Loucy (cell line): ENCODE measurements at regions not wholly inside any gene's neighbourhood (a gene's known extent, or its start where the extent isn't known, plus 50 kb on each side); places are given as distances from the start of the nearest gene placed in this dataset.

ENCODE experiments used
- H2AFZ ChIP-seq: fragments of 200-600 bp; sonication (generic); 2 replicates; pipeline ENCODE4 v1.6.0; 2016; ENCODE audit warnings: antibody characterized with exemption, mild to moderate bottlenecking, low read length, moderate library complexity
- H3F3A ChIP-seq: fragments of 200-600 bp; 2 replicates; pipeline ENCODE4 v1.6.0; 2016; ENCODE audit warnings: antibody characterized with exemption, low read depth, mild to moderate bottlenecking
- H3K27me3 ChIP-seq: fragments of 200-600 bp; sonication (generic); 2 replicates; pipeline ENCODE4 v1.6.1; 2014; ENCODE audit warnings: low read length, mild to moderate bottlenecking; ENCODE audit not compliant: insufficient read depth, poor library complexity, severe bottlenecking
- H3K36me3 ChIP-seq: fragments of 200-600 bp; sonication (generic); 2 replicates; pipeline ENCODE4 v1.6.1; 2016; ENCODE audit warnings: low read length; ENCODE audit not compliant: insufficient read depth
- H3K4me1 ChIP-seq: fragments of 200-600 bp; sonication (generic); 2 replicates; pipeline ENCODE4 v1.5.1; 2014; ENCODE audit warnings: low read length, mild to moderate bottlenecking; ENCODE audit not compliant: insufficient read depth, poor library complexity, severe bottlenecking
- H3K4me2 ChIP-seq: fragments of 200-600 bp; sonication (generic); 2 replicates; pipeline ENCODE4 v1.6.0; 2014; ENCODE audit warnings: antibody characterized with exemption, low read length, low read depth, mild to moderate bottlenecking; ENCODE audit not compliant: poor library complexity, severe bottlenecking
- H3K4me3 ChIP-seq: fragments of 200-600 bp; sonication (generic); 2 replicates; pipeline ENCODE4 v1.5.1; 2014; ENCODE audit warnings: low read length, mild to moderate bottlenecking, mixed read lengths; ENCODE audit not compliant: poor library complexity, severe bottlenecking
- H3K79me2 ChIP-seq: fragments of 200-600 bp; sonication (generic); 2 replicates; pipeline ENCODE4 v1.6.1; 2014; ENCODE audit warnings: low read length; ENCODE audit not compliant: insufficient read depth
- H3K9ac ChIP-seq: fragments of 200-600 bp; sonication (generic); 2 replicates; pipeline ENCODE4 v1.6.0; 2014; ENCODE audit warnings: mild to moderate bottlenecking, low read depth, low read length, moderate library complexity; ENCODE audit not compliant: poor library complexity, severe bottlenecking
- H3K9me2 ChIP-seq: fragments of 200-600 bp; sonication (generic); replicated peaks from 2 replicates; pipeline ENCODE4 v1.6.1; 2016; ENCODE audit warnings: low read depth, low read length, mixed read lengths
- H3K9me3 ChIP-seq: fragments of 200-600 bp; sonication (generic); 2 replicates; pipeline ENCODE4 v1.6.1; 2014; ENCODE audit warnings: mild to moderate bottlenecking, antibody characterized with exemption, low read length, low read depth; ENCODE audit not compliant: insufficient read depth
- H4K20me1 ChIP-seq: fragments of 200-600 bp; sonication (generic); 2 replicates; pipeline ENCODE4 v1.6.0; 2014; ENCODE audit warnings: antibody characterized with exemption, low read length, mild to moderate bottlenecking; ENCODE audit not compliant: insufficient read depth, poor library complexity, severe bottlenecking
- EZH2phosphoT487 ChIP-seq: fragments of 200-600 bp; IDR thresholded peaks from 2 replicates; pipeline ENCODE4 v1.6.1; 2018; ENCODE audit warnings: antibody characterized with exemption, mild to moderate bottlenecking, moderate library complexity, borderline replicate concordance
- TF ChIP-seq, protein P1 (sequence below): fragments of 200-600 bp; sonication (generic); conservative IDR thresholded peaks from 2 replicates; pipeline ENCODE4 v1.5.1; 2014; ENCODE audit warnings: mild to moderate bottlenecking, antibody characterized with exemption, low read length

GRCh38 chr18:1806884-1807615, 764.3 kb downstream of the METTL4 start:
- H4K20me1 ChIP-seq: no peaks in the 10 kb centered on the region
- no peaks in the 10 kb centered on the region for H3K9me2 ChIP-seq
- H3K79me2 ChIP-seq: no peaks in the 10 kb centered on the region
- TF ChIP-seq, protein P1, sequence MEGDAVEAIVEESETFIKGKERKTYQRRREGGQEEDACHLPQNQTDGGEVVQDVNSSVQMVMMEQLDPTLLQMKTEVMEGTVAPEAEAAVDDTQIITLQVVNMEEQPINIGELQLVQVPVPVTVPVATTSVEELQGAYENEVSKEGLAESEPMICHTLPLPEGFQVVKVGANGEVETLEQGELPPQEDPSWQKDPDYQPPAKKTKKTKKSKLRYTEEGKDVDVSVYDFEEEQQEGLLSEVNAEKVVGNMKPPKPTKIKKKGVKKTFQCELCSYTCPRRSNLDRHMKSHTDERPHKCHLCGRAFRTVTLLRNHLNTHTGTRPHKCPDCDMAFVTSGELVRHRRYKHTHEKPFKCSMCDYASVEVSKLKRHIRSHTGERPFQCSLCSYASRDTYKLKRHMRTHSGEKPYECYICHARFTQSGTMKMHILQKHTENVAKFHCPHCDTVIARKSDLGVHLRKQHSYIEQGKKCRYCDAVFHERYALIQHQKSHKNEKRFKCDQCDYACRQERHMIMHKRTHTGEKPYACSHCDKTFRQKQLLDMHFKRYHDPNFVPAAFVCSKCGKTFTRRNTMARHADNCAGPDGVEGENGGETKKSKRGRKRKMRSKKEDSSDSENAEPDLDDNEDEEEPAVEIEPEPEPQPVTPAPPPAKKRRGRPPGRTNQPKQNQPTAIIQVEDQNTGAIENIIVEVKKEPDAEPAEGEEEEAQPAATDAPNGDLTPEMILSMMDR: peak; percentile 29; the same call in 1 of the 2 replicates
- no peak for TF ChIP-seq EZH2phosphoT487
- H3K4me3 ChIP-seq: no peak overlapping the region
- H3K4me2 ChIP-seq: no peak overlapping the region
- H2AFZ ChIP-seq: no peak overlapping the region
- H3K27me3 ChIP-seq: no peaks in the 10 kb centered on the region
- H3K36me3 ChIP-seq: no peaks in the 10 kb centered on the region
- no peak overlapping the region for H3K9ac ChIP-seq
- H3K9me3 ChIP-seq: no peaks in the 10 kb centered on the region; the same call in 1 of the 2 replicates
- H3F3A ChIP-seq: no peaks in the 10 kb centered on the region
- H3K4me1 ChIP-seq: no peaks in the 10 kb centered on the region

GRCh38 chr18:1811282-1811681, 760.0 kb downstream of the METTL4 start:
- no peak overlapping the region for H3K4me3 ChIP-seq
- no peaks in the 10 kb centered on the region; the same call in 1 of the 2 replicates for H3K9me3 ChIP-seq
- no peaks in the 10 kb centered on the region for H3K79me2 ChIP-seq
- H2AFZ ChIP-seq: no peak overlapping the region
- H4K20me1 ChIP-seq: no peaks in the 10 kb centered on the region
- H3K9ac ChIP-seq: no peak overlapping the region
- no peaks in the 10 kb centered on the region for H3K4me1 ChIP-seq
- H3K4me2 ChIP-seq: no peak overlapping the region
- no peaks in the 10 kb centered on the region for H3K9me2 ChIP-seq
- TF ChIP-seq, protein P1: no peak
- TF ChIP-seq EZH2phosphoT487: no peak
- no peaks in the 10 kb centered on the region for H3F3A ChIP-seq
- H3K36me3 ChIP-seq: no peaks in the 10 kb centered on the region
- no peaks in the 10 kb centered on the region for H3K27me3 ChIP-seq

DNA sequence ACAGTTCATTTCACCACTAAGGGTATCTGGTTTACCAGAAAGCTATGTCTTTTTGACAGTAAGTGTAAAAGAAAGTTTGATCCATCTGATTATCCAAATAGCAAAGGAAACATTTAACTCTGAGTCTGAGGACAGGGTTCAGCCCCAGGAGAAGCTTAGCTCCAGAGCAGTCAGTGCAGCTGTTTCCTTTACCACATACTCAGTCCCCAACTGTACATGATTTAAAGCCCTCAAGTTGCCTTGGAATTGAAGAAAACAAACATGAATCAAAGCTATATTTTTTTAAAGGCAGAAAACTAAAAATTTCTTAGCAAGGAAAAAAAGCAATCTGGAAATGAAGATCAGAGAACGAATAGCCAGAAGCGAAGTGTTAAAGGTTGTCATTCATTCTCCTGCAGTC, 746.0 kb downstream of the METTL4 start:
- Histone ChIP-seq H3K27me3 (no peaks in the 10 kb centered on the region), H3K4me2 (no peak overlapping the region), H3K4me1 (no peaks in the 10 kb centered on the region), H3K79me2 (no peaks in the 10 kb centered on the region), H3K9me2 (no peaks in the 10 kb centered on the region), H3F3A (no peaks in the 10 kb centered on the region), H2AFZ (no peak overlapping the region), H3K4me3 (no peak overlapping the region), H4K20me1 (no peaks in the 10 kb centered on the region), H3K9ac (no peak overlapping the region), H3K9me3 (no peaks in the 10 kb centered on the region), H3K36me3 (no peaks in the 10 kb centered on the region)
- TF ChIP-seq, protein P1: no peak
- no peak for TF ChIP-seq EZH2phosphoT487
